Breast epithelium (tissue), 3 donors: ENCODE measurements at regions not wholly inside any gene's neighbourhood (a gene's known extent, or its start where the extent isn't known, plus 50 kb on each side); places are given as distances from the start of the nearest gene placed in this dataset.

ENCODE experiments used
- POLR2A ChIP-seq: fragments of 450-650 bp; IDR thresholded peaks from one replicate; pipeline ENCODE4 v1.6.1; 2016; ENCODE audit warnings: antibody characterized with exemption, mild to moderate bottlenecking, moderate library complexity
- POLR2AphosphoS5 ChIP-seq, 3 donors: sonication (generic); formaldehyde crosslinking; IDR thresholded peaks; one replicate each; pipeline ENCODE4 v1.6.1; 2017; ENCODE audit warnings: antibody characterized with exemption in 3 of 3
- TF ChIP-seq, protein P1 (sequence below), 3 donors: fragments of 450-650 bp; IDR thresholded peaks; one replicate each; pipeline ENCODE4 v1.5.1; 2016 to 2017; ENCODE audit warnings: antibody characterized with exemption in 3 of 3, mild to moderate bottlenecking in 3 of 3, moderate library complexity in 3 of 3

DNA sequence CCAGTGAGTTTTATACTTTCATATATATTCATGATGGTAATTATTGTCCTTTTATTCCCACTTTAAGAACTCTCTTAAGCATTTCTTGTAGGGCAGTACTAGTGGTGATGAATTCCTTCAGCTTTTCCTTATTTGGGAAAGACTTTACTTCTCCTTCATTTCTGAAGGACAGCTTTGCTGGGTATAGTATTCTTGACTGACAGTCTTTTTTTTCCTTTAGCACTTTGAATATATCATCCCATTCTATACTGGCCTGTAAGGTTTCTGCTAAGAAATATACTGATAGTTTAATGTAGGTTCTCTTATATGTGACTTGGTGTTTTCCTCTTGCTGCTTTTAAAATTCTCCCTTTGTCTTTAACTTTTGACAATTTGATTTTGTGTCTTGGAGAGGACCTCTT lies 109.0 kb upstream of the FSTL4 start:
- TF ChIP-seq, protein P1, sequence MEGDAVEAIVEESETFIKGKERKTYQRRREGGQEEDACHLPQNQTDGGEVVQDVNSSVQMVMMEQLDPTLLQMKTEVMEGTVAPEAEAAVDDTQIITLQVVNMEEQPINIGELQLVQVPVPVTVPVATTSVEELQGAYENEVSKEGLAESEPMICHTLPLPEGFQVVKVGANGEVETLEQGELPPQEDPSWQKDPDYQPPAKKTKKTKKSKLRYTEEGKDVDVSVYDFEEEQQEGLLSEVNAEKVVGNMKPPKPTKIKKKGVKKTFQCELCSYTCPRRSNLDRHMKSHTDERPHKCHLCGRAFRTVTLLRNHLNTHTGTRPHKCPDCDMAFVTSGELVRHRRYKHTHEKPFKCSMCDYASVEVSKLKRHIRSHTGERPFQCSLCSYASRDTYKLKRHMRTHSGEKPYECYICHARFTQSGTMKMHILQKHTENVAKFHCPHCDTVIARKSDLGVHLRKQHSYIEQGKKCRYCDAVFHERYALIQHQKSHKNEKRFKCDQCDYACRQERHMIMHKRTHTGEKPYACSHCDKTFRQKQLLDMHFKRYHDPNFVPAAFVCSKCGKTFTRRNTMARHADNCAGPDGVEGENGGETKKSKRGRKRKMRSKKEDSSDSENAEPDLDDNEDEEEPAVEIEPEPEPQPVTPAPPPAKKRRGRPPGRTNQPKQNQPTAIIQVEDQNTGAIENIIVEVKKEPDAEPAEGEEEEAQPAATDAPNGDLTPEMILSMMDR (IDR thresholded peaks at IDR 0.05): no peak
- no peak for TF ChIP-seq POLR2A
- TF ChIP-seq POLR2AphosphoS5 (IDR thresholded peaks at IDR 0.05): no peak
